Stimulated activated CD4-positive, alpha-beta T cell treated with anti-CD3 and anti-CD28 coated beads, TNF-alpha, amount 100 ng/mL, for 24 hours (primary cell): ENCODE measurements at regions not wholly inside any gene's neighbourhood (a gene's known extent, or its start where the extent isn't known, plus 50 kb on each side); places are given as distances from the start of the nearest gene placed in this dataset.
A peak's percentile ranks its signal among the peaks of the same experiment; 100 is the strongest.

ENCODE experiments used
- DNase-seq, 3 experiments: peaks; one replicate each; pipeline ENCODE4 v3.0.0-alpha.2; 2020; ENCODE audit warnings: low read depth in 3 of 3

GRCh38 chr18:11553098-11553940, 56.1 kb upstream of the SLC35G4 start:
- DNase-seq, result peak in 1 of 3 experiments; percentile 5

- DNase-seq, result no peak
Observed at GRCh38 chr18:11548916-11549551, 60.4 kb upstream of the SLC35G4 start.

GRCh38 chr18:11548396-11548795, 61.0 kb upstream of the SLC35G4 start:
- no peak for DNase-seq

- no peak for DNase-seq
Observed at GRCh38 chr18:11544060-11544633, 65.2 kb upstream of the SLC35G4 start.

- DNase-seq, result no peak
Observed at GRCh38 chr18:11541179-11541578, 68.2 kb upstream of the SLC35G4 start.

GRCh38 chr18:11533942-11534496, 75.4 kb upstream of the SLC35G4 start:
- no peak for DNase-seq

GRCh38 chr18:11533513-11533890, 75.9 kb upstream of the SLC35G4 start:
- DNase-seq, result no peak

- no peak for DNase-seq
Observed at GRCh38 chr18:11532758-11533512, 76.5 kb upstream of the SLC35G4 start.

GRCh38 chr18:11529081-11529480, 80.3 kb upstream of the SLC35G4 start:
- DNase-seq, result no peak

GRCh38 chr18:11526675-11527074, 82.7 kb upstream of the SLC35G4 start:
- no peak for DNase-seq

GRCh38 chr18:11523804-11524203, 85.6 kb upstream of the SLC35G4 start:
- no peak for DNase-seq

- no peak for DNase-seq
Observed at GRCh38 chr18:11522992-11523391, 86.4 kb upstream of the SLC35G4 start.

GRCh38 chr18:11521853-11522252, 87.5 kb upstream of the SLC35G4 start:
- no peak for DNase-seq

GRCh38 chr18:11520536-11520935, 88.9 kb upstream of the SLC35G4 start:
- DNase-seq, result no peak

GRCh38 chr18:11518788-11519685, 90.4 kb upstream of the SLC35G4 start:
- peak in 1 of 3 experiments; percentile 47 for DNase-seq

- DNase-seq, result no peak
Observed at GRCh38 chr18:11517704-11518103, 91.7 kb upstream of the SLC35G4 start.

- DNase-seq, result no peak
Observed at GRCh38 chr18:11516751-11517503, 92.5 kb upstream of the SLC35G4 start.

GRCh38 chr18:11514267-11514666, 95.1 kb upstream of the SLC35G4 start:
- DNase-seq, result no peak

GRCh38 chr18:11512096-11513025, 97.0 kb upstream of the SLC35G4 start:
- no peak for DNase-seq
